Ishikawa (cell line): ENCODE measurements at regions not wholly inside any gene's neighbourhood (a gene's known extent, or its start where the extent isn't known, plus 50 kb on each side); places are given as distances from the start of the nearest gene placed in this dataset.

Experiments used
- CEBPB ChIP-seq: IDR thresholded peaks from 2 replicates; pipeline ENCODE4 v1.6.1; 2012
- CREB1 ChIP-seq: IDR thresholded peaks from 2 replicates; pipeline ENCODE4 v1.6.1; 2012; ENCODE audit warnings: low read depth
- EGR1 ChIP-seq: IDR thresholded peaks from 2 replicates; pipeline ENCODE4 v1.6.1; 2012
- EP300 ChIP-seq: IDR thresholded peaks from 2 replicates; pipeline ENCODE4 v1.6.1; 2012; ENCODE audit warnings: borderline replicate concordance
- FOXM1 ChIP-seq: IDR thresholded peaks from 2 replicates; pipeline ENCODE4 v1.6.1; 2012; ENCODE audit warnings: low read depth, borderline replicate concordance
- MAX ChIP-seq: IDR thresholded peaks from 2 replicates; pipeline ENCODE4 v1.6.1; 2012
- NFIC ChIP-seq: IDR thresholded peaks from 2 replicates; pipeline ENCODE4 v1.6.1; 2012
- RAD21 ChIP-seq: IDR thresholded peaks from 2 replicates; pipeline ENCODE4 v1.6.1; 2012; ENCODE audit warnings: low read depth
- REST ChIP-seq: IDR thresholded peaks from 2 replicates; pipeline ENCODE4 v1.6.1; 2012; ENCODE audit warnings: low read depth, mild to moderate bottlenecking
- TAF1 ChIP-seq: IDR thresholded peaks from 2 replicates; pipeline ENCODE4 v1.6.1; 2012; ENCODE audit warnings: low read depth, mild to moderate bottlenecking
- TCF12 ChIP-seq: IDR thresholded peaks from 2 replicates; pipeline ENCODE4 v1.6.1; 2012; ENCODE audit warnings: low read depth
- TEAD4 ChIP-seq: IDR thresholded peaks from 2 replicates; pipeline ENCODE4 v1.6.1; 2012
- USF1 ChIP-seq: IDR thresholded peaks from 2 replicates; pipeline ENCODE4 v1.6.1; 2012
- YY1 ChIP-seq: IDR thresholded peaks from 2 replicates; pipeline ENCODE4 v1.6.1; 2012; ENCODE audit warnings: low read depth
- ZBTB7A ChIP-seq: IDR thresholded peaks from 2 replicates; pipeline ENCODE4 v1.6.1; 2012; ENCODE audit warnings: low read depth

- TF ChIP-seq ZBTB7A (no peak), RAD21 (no peak), USF1 (no peak), YY1 (no peak), CEBPB (no peak), REST (no peak), EGR1 (no peak), CREB1 (no peak), TCF12 (no peak), EP300 (no peak), TEAD4 (no peak), TAF1 (no peak), MAX (no peak)
These were observed 61.7 kb upstream of the ELN start for GRCh38 chr7:73966062-73966940.

GRCh38 chr7:73966941-73967831 lies 60.8 kb upstream of the ELN start:
- TF ChIP-seq TCF12 = no peak
- no peak for TF ChIP-seq USF1
- TF ChIP-seq RAD21 = no peak
- no peak for TF ChIP-seq CREB1
- TF ChIP-seq TEAD4 = no peak
- TF ChIP-seq TAF1 = no peak
- no peak for TF ChIP-seq EP300
- TF ChIP-seq ZBTB7A = no peak
- TF ChIP-seq REST = no peak
- TF ChIP-seq YY1 = no peak
- no peak for TF ChIP-seq CEBPB
- TF ChIP-seq MAX = no peak
- no peak for TF ChIP-seq NFIC
- no peak for TF ChIP-seq FOXM1
- TF ChIP-seq EGR1 = no peak

GRCh38 chr7:73967832-73968290 lies 60.1 kb upstream of the ELN start:
- TF ChIP-seq ZBTB7A = no peak
- TF ChIP-seq MAX = no peak
- no peak for TF ChIP-seq FOXM1
- TF ChIP-seq TAF1 = no peak
- no peak for TF ChIP-seq NFIC
- TF ChIP-seq REST = no peak
- TF ChIP-seq TEAD4 = no peak
- no peak for TF ChIP-seq EP300
- no peak for TF ChIP-seq RAD21
- TF ChIP-seq YY1 = no peak
- no peak for TF ChIP-seq USF1
